IMR-90 (cell line): ENCODE measurements at regions not wholly inside any gene's neighbourhood (a gene's known extent, or its start where the extent isn't known, plus 50 kb on each side); places are given as distances from the start of the nearest gene placed in this dataset.

Source experiments
- ATAC-seq: fragments of 200-7000 bp; cut with Tn5 transposase; 2 replicates; pipeline ENCODE4 v1.9.1; 2020; ENCODE audit warnings: low read depth, mild to moderate bottlenecking, moderate library complexity
- BruUV-seq: library from RNA; stranded (reverse); fragments of 400-500 nt; replicated peaks from 2 replicates; lab custom pipeline; 2021; lab: Mats Ljungman, UMichigan
- CTCF ChIA-PET: fragments of 300-600 bp; formaldehyde crosslinking; extraction: SDS; loops from one replicate; lab custom pipeline; 2021; ENCODE audit warnings: antibody characterized with exemption; lab: Yijun Ruan, JAX
- POLR2A ChIA-PET: fragments of 300-600 bp; sonication (Branson Sonifier 250); formaldehyde crosslinking; loops from one replicate; lab custom pipeline; 2022; ENCODE audit warnings: antibody characterized with exemption; ENCODE audit not compliant: unreplicated experiment; lab: Charles Lee
- DNase-seq: peaks from one replicate; pipeline ENCODE4 v3.0.0; 2013
- H2AFZ ChIP-seq: replicated peaks from 2 replicates; pipeline ENCODE3; 2013; ENCODE audit warnings: low read length, mild to moderate bottlenecking; ENCODE audit not compliant: poor library complexity
- H2AK5ac ChIP-seq: 2 replicates; pipeline ENCODE4 v1.6.1; 2013; ENCODE audit warnings: low read depth, low read length, inconsistent platforms
- H2AK9ac ChIP-seq: replicated peaks from 2 replicates; pipeline ENCODE3; 2013; ENCODE audit warnings: mild to moderate bottlenecking, low read depth, low read length, moderate library complexity; ENCODE audit not compliant: poor library complexity
- H2BK120ac ChIP-seq: 2 replicates; pipeline ENCODE4 v1.6.1; 2013; ENCODE audit warnings: low read depth, low read length, inconsistent platforms
- H2BK15ac ChIP-seq: 3 replicates; pipeline ENCODE4 v1.6.1; 2013; ENCODE audit warnings: low read depth, low read length, inconsistent platforms
- H2BK20ac ChIP-seq: 2 replicates; pipeline ENCODE4 v1.6.1; 2013; ENCODE audit warnings: low read depth, mild to moderate bottlenecking, inconsistent platforms, low read length, moderate library complexity
- H2BK5ac ChIP-seq: 2 replicates; pipeline ENCODE4 v1.6.1; 2013; ENCODE audit warnings: mild to moderate bottlenecking, low read depth, low read length, inconsistent platforms; ENCODE audit not compliant: poor library complexity, severe bottlenecking
- H3K14ac ChIP-seq: replicated peaks from 2 replicates; pipeline ENCODE4 v1.6.1; 2013; ENCODE audit warnings: low read depth, low read length, inconsistent platforms
- H3K18ac ChIP-seq: 2 replicates; pipeline ENCODE4 v1.6.1; 2013; ENCODE audit warnings: low read depth, low read length, control low read depth
- H3K23ac ChIP-seq: 2 replicates; pipeline ENCODE4 v1.6.1; 2013; ENCODE audit warnings: low read depth, low read length, inconsistent platforms
- H3K27ac ChIP-seq: 2 replicates; pipeline ENCODE4 v1.5.1; 2013; ENCODE audit warnings: mild to moderate bottlenecking, control low read depth, low read length; ENCODE audit not compliant: insufficient read depth
- H3K27me3 ChIP-seq: 2 replicates; pipeline ENCODE4 v1.6.1; 2013; ENCODE audit warnings: low read length; ENCODE audit not compliant: control insufficient read depth, insufficient read depth
- H3K36me3 ChIP-seq: 2 replicates; pipeline ENCODE4 v1.6.1; 2013; ENCODE audit warnings: low read length, mixed read lengths; ENCODE audit not compliant: control insufficient read depth, insufficient read depth
- H3K4ac ChIP-seq: 2 replicates; pipeline ENCODE4 v1.6.1; 2013; ENCODE audit warnings: low read depth, low read length, inconsistent platforms
- H3K4me1 ChIP-seq: 2 replicates; pipeline ENCODE4 v1.6.1; 2013; ENCODE audit warnings: low read length, mixed read lengths; ENCODE audit not compliant: control insufficient read depth, insufficient read depth
- H3K4me2 ChIP-seq: 2 replicates; pipeline ENCODE4 v1.6.1; 2013; ENCODE audit warnings: low read depth, mild to moderate bottlenecking, control low read depth, low read length, moderate library complexity
- H3K4me3 ChIP-seq: 2 replicates; pipeline ENCODE4 v1.5.1; 2013; ENCODE audit warnings: low read depth, mild to moderate bottlenecking, control low read depth, low read length, moderate library complexity; ENCODE audit not compliant: insufficient read depth
- H3K56ac ChIP-seq: 2 replicates; pipeline ENCODE4 v1.6.1; 2013; ENCODE audit warnings: low read length, inconsistent platforms; ENCODE audit not compliant: insufficient read depth; ENCODE audit errors: extremely low read depth
- H3K79me1 ChIP-seq, 2 experiments: 2 replicates each; pipeline ENCODE4 v1.6.1; 2013; ENCODE audit warnings: low read length in 2 of 2, inconsistent platforms in 1 of 2, low read depth in 1 of 2
- H3K9ac ChIP-seq: 2 replicates; pipeline ENCODE4 v1.6.1; 2013; ENCODE audit warnings: low read depth, low read length, control low read depth
- H3K9me1 ChIP-seq: 2 replicates; pipeline ENCODE4 v1.6.1; 2013; ENCODE audit warnings: low read length, inconsistent platforms; ENCODE audit not compliant: insufficient read depth
- H3K9me3 ChIP-seq: 2 replicates; pipeline ENCODE4 v1.6.1; 2013; ENCODE audit warnings: low read length; ENCODE audit not compliant: control insufficient read depth, insufficient read depth
- H4K20me1 ChIP-seq: 2 replicates; pipeline ENCODE4 v1.6.1; 2013; ENCODE audit warnings: low read length, inconsistent platforms; ENCODE audit not compliant: insufficient read depth
- H4K5ac ChIP-seq: 2 replicates; pipeline ENCODE4 v1.6.1; 2013; ENCODE audit warnings: mild to moderate bottlenecking, low read depth, low read length, control low read depth
- H4K8ac ChIP-seq, 2 experiments: 2 replicates each; pipeline ENCODE4 v1.6.1; 2013; ENCODE audit warnings: low read depth in 2 of 2, low read length in 2 of 2, control low read depth in 1 of 2, inconsistent platforms in 1 of 2
- H4K91ac ChIP-seq: 2 replicates; pipeline ENCODE4 v1.6.1; 2013; ENCODE audit warnings: low read depth, low read length, inconsistent platforms; ENCODE audit not compliant: insufficient read depth
- BHLHE40 ChIP-seq: fragments of 150-350 bp; IDR thresholded peaks from 2 replicates; pipeline ENCODE4 v1.6.1; 2016; ENCODE audit warnings: mild to moderate bottlenecking, low read depth, low read length
- MAFK ChIP-seq: IDR thresholded peaks from 2 replicates; pipeline ENCODE4 v1.6.1; 2012; ENCODE audit warnings: low read depth, low read length, improper control_type of control experiment
- SMC3 ChIP-seq: fragments of 150-350 bp; IDR thresholded peaks from 2 replicates; pipeline ENCODE4 v1.6.1; 2016; ENCODE audit warnings: low read depth, mild to moderate bottlenecking, antibody characterized with exemption, low read length, moderate library complexity
- WGBS, 2 experiments: methylation state at CpG; one replicate each; pipeline versions ENCODE4 v1.1.5 to v1.1.7; 2013; ENCODE audit warnings: missing lambda C conversion rate in 2 of 2; ENCODE audit not compliant: insufficient read length in 1 of 2; ENCODE audit errors: extremely low coverage in 2 of 2; 5-methylcytosine and 5-hydroxymethylcytosine counted together
- dilution Hi-C: fragments of 300-500 bp; cut with HindIII; formaldehyde crosslinking; loops from one replicate; pipeline ENCODE4 v1.14.3; 2018; ENCODE audit warnings: low sequenced_read_pairs; ENCODE audit not compliant: unreplicated experiment
- in situ Hi-C: fragments of 300-500 bp; cut with MboI; formaldehyde crosslinking; loops from 3 replicates; pipeline ENCODE4 v1.14.3; 2019; ENCODE audit warnings: low sequenced_read_pairs, inconsistent platforms, mixed read lengths
- intact Hi-C: fragments of 100-400 bp; cut with micrococcal nuclease; formaldehyde crosslinking; loops from 2 replicates; pipeline ENCODE4 v1.10.0; 2022

GRCh38 chr13:38452656-38453055 is 103.0 kb downstream of the UFM1 start:
- CTCF ChIA-PET, result no interaction called here
- no peak overlapping the region for H3K9ac ChIP-seq
- no peak overlapping the region for H2AK5ac ChIP-seq
- H4K5ac ChIP-seq, result no peak overlapping the region
- in situ Hi-C loops, result no loop called here
- H2BK20ac ChIP-seq, result no peak overlapping the region
- H3K4ac ChIP-seq, result no peak overlapping the region
- no peak overlapping the region for H2BK120ac ChIP-seq
- no peaks in the 10 kb centered on the region for H3K36me3 ChIP-seq
- H4K8ac ChIP-seq, result no peak overlapping the region
- no peaks in the 10 kb centered on the region for H4K20me1 ChIP-seq
- H2AFZ ChIP-seq, result no peak overlapping the region
- no peak overlapping the region for H3K18ac ChIP-seq
- BruUV-seq, result no TSS peak
- no peak for ATAC-seq
- no peak overlapping the region for H3K56ac ChIP-seq
- no peak overlapping the region for H2BK15ac ChIP-seq
- no peak overlapping the region for H3K27ac ChIP-seq
- no peaks in the 10 kb centered on the region for H3K27me3 ChIP-seq
- no peak overlapping the region for H3K23ac ChIP-seq
- dilution Hi-C loops, result no loop called here
- intact Hi-C loops, result no loop called here
- WGBS, 2 experiments, result 86% methylated on average over 1 of the region's 3 CpGs; no CpG with 5 or more reads in 1 of the 2 experiments
- no peak overlapping the region for H2AK9ac ChIP-seq
- no peak for DNase-seq
- H3K9me1 ChIP-seq, result no peaks in the 10 kb centered on the region
- no peaks in the 10 kb centered on the region for H3K4me1 ChIP-seq
- POLR2A ChIA-PET, result no interaction called here
- no peak overlapping the region for H2BK5ac ChIP-seq
- H4K91ac ChIP-seq, result no peak overlapping the region
- no peak overlapping the region for H3K14ac ChIP-seq
- no peak overlapping the region for H3K4me3 ChIP-seq
- no peaks in the 10 kb centered on the region for H3K79me1 ChIP-seq
- no peak overlapping the region for H3K4me2 ChIP-seq
- TF ChIP-seq MAFK (peak; percentile 50), BHLHE40 (no peak), SMC3 (no peak)
- no peaks in the 10 kb centered on the region for H3K9me3 ChIP-seq
